ENCODE measurements at regions not wholly inside any gene's neighbourhood (a gene's known extent, or its start where the extent isn't known, plus 50 kb on each side); places are given as distances from the start of the nearest gene placed in this dataset.

DNA sequence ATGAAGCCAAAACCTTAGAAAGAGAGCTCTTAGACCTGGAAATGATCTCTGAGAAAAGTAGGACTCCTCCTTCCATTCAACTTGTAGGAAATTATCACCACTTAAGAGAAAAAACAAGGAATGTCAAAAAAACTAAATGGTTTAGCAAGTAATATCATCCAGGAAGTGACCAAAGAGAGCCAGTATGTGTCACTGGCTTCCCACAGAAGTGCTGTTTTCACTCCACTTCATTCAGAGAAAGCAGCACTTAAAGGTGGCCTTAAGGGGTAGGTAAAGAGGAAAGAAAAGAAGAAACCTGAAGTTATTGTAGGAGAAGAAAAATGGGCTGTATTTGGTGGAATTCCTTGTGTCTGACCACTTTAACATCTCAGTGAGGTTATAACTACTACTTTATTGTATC lies 414.4 kb upstream of the ETAA1 start:
- Mint-ChIP-seq H3K4me1 (no peaks in the 10 kb centered on the region), H3K27ac (no peak overlapping the region), H3K9me3 (peaks cover 0 to 5% (median 0%) of the 10 kb centered on the region in 7 donors), H3K27me3 (no peaks in the 10 kb centered on the region), H3K4me3 (no peak overlapping the region), H3K36me3 (no peaks in the 10 kb centered on the region)
- DNase-seq: no peak
- ATAC-seq (ENCODE audit: low read depth in 2 of 2): no peak

DNA sequence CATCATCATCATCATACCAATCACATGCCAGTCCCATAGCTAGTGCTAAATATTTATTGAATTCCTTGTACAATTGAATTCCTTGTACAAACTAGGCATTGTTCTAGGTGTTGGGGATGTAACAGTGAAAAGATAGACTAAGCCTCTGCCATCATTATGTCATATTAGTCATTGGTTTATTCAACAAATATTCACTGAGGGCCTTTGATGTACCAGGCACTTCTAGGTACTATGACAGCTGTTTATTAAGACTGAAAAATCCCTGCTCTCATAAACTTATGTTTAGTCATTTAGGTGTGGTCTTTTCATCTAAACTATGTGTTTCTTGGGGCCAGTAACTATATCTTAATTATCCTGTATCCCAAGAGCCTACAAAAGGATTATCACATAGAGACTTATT lies 412.3 kb upstream of the ETAA1 start:
- DNase-seq (no peak), ATAC-seq (ENCODE audit: low read depth in 2 of 2) (no peak)
- Mint-ChIP-seq H3K9me3 (peaks cover 0 to 5% (median 4%) of the 10 kb centered on the region in 7 donors), H3K36me3 (no peaks in the 10 kb centered on the region), H3K27ac (no peak overlapping the region), H3K27me3 (no peaks in the 10 kb centered on the region), H3K4me1 (no peaks in the 10 kb centered on the region), H3K4me3 (no peak overlapping the region)

DNA sequence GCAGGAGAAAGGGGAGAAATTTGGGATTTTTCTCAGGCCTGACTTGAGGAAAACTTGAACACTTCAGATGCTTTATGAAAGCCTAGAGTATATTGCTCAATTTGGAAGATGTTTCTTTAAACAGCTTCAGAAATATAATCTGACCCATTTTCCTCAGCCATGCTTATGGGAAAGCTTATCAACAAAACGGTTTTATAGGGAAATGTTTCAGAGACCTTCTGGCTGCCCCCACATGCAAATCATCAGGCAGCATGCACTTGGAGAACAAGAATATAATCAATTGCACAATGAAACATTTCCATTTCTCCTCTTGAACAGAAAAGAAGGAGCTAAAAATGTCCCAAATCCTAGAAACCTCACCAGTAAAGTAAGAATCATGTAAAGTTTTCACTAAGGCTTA lies 411.2 kb upstream of the ETAA1 start:
- Mint-ChIP-seq H3K36me3 (no peaks in the 10 kb centered on the region), H3K9me3 (peaks cover 0 to 5% (median 4%) of the 10 kb centered on the region in 7 donors), H3K27ac (no peak overlapping the region), H3K4me3 (no peak overlapping the region), H3K4me1 (no peaks in the 10 kb centered on the region), H3K27me3 (no peaks in the 10 kb centered on the region)
- no peak for ATAC-seq (ENCODE audit: low read depth in 2 of 2)
- DNase-seq: no peak

DNA sequence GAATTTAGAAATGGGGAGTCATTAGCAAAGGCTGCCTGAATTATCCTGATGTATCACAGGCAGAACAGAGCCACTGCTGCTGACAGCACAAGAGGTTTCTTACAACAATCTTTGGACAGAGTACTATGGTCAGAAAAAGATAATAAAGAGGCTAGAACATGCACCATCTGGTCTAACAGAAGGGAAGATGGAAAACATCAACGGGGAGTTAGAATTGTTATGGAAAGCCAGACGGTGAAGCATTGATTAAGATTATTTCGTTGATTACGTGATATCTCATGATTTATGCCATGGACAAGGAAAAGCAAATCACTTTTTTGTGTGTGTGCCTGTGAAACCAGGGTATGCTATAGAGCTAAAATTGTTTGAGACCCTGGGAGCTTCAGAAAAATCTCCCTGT lies 409.4 kb upstream of the ETAA1 start:
- no peak overlapping the region for H3K27ac Mint-ChIP-seq
- no peaks in the 10 kb centered on the region for H3K27me3 Mint-ChIP-seq
- H3K4me3 Mint-ChIP-seq: no peak overlapping the region
- ATAC-seq (ENCODE audit: low read depth in 2 of 2) (no peak), DNase-seq (no peak)
- no peaks in the 10 kb centered on the region for H3K4me1 Mint-ChIP-seq
- peaks cover 0 to 5% (median 4%) of the 10 kb centered on the region in 7 donors for H3K9me3 Mint-ChIP-seq
- H3K36me3 Mint-ChIP-seq: no peaks in the 10 kb centered on the region

DNA sequence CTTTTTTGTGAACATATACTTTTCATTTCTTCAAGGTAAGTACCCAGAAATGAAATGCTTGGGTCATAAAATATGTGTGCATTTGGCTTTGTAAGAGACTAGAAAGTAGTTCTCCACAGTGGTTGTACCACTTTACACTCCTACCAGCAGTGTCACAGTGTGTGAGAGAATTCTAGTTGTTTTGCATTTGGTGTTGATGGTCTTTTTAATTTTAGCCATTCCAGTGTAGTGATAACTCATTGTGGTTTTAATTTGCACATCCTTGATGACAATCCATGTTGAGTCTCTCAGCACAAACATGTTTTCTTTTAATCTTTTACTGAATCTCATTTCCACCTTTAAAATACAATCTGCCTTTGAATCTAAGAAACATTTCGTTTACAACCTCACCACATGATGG lies 402.5 kb upstream of the ETAA1 start:
- H3K4me3 Mint-ChIP-seq: no peak overlapping the region
- no peak for ATAC-seq (ENCODE audit: low read depth in 2 of 2)
- H3K4me1 Mint-ChIP-seq: no peaks in the 10 kb centered on the region

DNA sequence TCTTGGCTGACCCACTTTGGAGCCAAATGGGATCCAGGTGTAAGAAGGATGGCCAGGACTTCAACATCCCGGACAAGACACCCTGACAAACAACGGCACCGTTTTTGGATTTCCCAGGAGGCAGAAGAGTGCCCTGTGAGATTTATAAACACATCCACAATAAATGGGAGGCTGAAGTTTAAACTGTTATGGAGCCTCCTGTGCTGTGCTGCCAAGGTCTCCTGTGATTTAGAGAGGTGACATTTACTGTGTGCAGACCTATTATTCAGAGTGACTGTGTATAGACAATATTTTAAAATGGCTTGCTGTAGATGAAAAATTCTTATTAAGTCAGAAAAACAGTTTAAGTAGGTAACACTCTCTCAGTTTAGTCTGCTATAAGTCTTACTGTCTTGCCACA lies 401.5 kb upstream of the ETAA1 start:
- no peak for DNase-seq
- no peak overlapping the region for H3K4me3 Mint-ChIP-seq
- no peak for ATAC-seq (ENCODE audit: low read depth in 2 of 2)
- H3K9me3 Mint-ChIP-seq: peaks cover 0 to 7% (median 0%) of the 10 kb centered on the region in 7 donors
- no peaks in the 10 kb centered on the region for H3K4me1 Mint-ChIP-seq
- H3K36me3 Mint-ChIP-seq: no peaks in the 10 kb centered on the region
- no peaks in the 10 kb centered on the region for H3K27me3 Mint-ChIP-seq
- H3K27ac Mint-ChIP-seq: no peak overlapping the region

More for the DNA sequence above, 402.5 kb upstream of the ETAA1 start:
- Mint-ChIP-seq H3K9me3 (peaks cover 0 to 7% (median 0%) of the 10 kb centered on the region in 7 donors), H3K36me3 (no peaks in the 10 kb centered on the region), H3K27ac (no peak overlapping the region), H3K27me3 (no peaks in the 10 kb centered on the region)
- DNase-seq: no peak

DNA sequence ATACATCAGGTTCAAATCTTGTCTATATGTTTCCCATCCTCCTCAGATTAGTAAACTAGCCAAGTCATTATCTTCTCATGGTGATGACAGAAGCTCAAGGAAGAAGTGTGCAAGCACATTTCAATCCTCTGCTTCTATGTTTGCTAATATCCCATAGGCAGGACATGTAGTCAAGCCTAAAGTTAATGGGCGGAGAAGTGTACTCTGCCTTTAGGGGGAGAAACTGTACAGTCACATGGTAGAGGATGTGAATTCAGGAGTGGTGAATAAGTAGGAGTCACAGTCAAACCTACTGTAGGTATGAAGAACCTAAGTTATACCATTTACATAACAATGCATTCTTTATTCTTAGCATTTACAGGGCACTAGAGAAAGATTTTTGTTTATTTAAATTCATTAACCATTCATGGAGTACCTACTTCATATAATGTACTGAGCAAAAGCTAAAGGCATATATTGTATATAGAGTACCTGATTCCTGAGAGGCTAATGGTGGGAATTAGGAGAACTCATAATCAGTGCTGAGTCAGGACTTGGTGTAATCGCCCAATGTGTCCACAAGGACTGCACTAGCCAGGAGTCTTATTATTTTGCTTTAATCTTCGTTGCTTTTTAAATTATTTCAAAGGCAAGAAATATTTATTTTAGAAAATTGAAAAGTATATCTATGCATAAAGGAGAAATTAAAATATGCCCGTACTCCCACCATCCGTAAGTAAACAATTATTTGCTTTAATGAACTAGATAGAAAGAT lies 394.3 kb upstream of the ETAA1 start:
- Mint-ChIP-seq H3K4me3 (no peak overlapping the region), H3K4me1 (no peaks in the 10 kb centered on the region), H3K9me3 (peaks cover 0 to 4% (median 0%) of the 10 kb centered on the region in 7 donors), H3K27ac (no peak overlapping the region), H3K27me3 (peaks cover 0 to 5% (median 0%) of the 10 kb centered on the region in 3 donors), H3K36me3 (no peaks in the 10 kb centered on the region)
- ATAC-seq (ENCODE audit: low read depth in 2 of 2): no peak
- DNase-seq: no peak

DNA sequence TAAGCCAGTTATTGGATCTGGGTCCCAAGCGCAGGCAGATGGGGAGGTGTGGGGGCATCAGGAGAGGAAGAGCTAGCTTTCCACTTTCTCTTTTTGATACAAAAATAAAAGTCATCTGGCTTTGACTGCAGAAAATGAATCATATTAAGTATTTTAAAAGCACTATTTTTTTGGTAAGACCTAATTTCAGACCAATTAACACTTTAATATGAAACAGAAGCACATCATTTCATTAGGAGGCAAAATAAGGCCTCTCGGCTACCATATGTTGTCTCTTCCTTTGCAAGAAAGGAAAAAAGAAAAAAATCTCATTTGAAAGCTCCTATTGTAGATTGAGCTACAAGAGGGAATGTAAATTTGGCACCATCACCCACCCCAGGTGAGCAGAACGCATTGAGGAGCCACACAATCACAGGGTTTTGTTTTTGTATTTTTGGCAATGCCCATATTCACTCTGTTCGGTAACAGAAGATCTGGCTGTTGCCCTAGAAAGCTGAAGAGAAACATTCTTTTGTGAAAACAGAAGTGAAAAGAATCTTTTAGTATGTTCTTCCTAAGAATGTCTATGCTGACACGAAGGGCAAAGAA lies 390.7 kb upstream of the ETAA1 start:
- Mint-ChIP-seq H3K9me3 (peaks cover 0 to 6% (median 0%) of the 10 kb centered on the region in 7 donors), H3K4me3 (no peak overlapping the region), H3K27ac (no peak overlapping the region), H3K27me3 (peaks cover 0 to 5% (median 0%) of the 10 kb centered on the region in 3 donors), H3K36me3 (no peaks in the 10 kb centered on the region), H3K4me1 (no peaks in the 10 kb centered on the region)
- DNase-seq (no peak), ATAC-seq (ENCODE audit: low read depth in 2 of 2) (no peak)

DNA sequence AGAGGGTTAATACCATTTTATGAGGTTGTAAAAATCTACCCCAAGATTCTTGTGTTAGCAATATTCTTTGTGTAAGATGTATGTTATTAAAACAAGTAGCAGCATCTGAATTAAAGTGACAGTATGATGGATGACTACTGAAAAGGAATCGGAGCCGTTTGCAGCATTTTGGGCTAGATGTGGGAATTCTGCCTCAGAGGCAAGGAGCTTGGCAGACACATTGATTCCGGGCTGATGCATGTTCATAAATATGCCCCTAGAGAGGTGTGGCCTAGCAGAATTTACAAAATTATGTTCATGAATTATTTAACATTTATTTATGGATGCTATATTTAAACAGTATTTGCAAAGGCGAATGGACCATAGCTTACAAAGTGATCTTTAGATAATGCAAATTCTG lies 389.0 kb upstream of the ETAA1 start:
- ATAC-seq (ENCODE audit: low read depth in 2 of 2) (no peak), DNase-seq (no peak)
- Mint-ChIP-seq H3K27ac (no peak overlapping the region), H3K27me3 (peaks cover 0 to 5% (median 0%) of the 10 kb centered on the region in 3 donors), H3K9me3 (peaks cover 0 to 6% (median 0%) of the 10 kb centered on the region in 7 donors), H3K4me1 (no peaks in the 10 kb centered on the region), H3K36me3 (no peaks in the 10 kb centered on the region), H3K4me3 (no peak overlapping the region)

DNA sequence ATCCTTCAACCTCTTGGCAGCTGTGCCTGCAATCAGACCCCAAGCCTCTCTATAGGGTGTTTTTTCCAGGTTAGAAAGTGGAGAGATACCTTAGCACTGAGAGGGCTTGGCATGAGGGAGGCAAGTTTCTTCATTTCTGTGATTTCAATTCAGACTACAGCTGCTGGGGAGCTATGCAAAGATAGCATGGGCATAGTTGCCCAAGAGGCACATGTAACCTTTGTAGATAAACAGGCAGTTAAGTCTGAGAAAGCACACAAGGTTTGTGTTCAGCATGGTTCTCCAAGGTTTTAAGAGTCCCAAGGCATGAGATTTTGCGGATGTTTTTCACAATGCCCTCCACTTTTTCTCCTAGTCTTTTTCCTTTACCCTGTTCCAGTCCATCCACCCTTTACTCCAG lies 385.0 kb upstream of the ETAA1 start:
- ATAC-seq (ENCODE audit: low read depth in 2 of 2): no peak
- H3K4me3 Mint-ChIP-seq: no peak overlapping the region
- no peaks in the 10 kb centered on the region for H3K36me3 Mint-ChIP-seq
- peaks cover 0 to 6% (median 0%) of the 10 kb centered on the region in 7 donors for H3K9me3 Mint-ChIP-seq
- DNase-seq: no peak
- no peaks in the 10 kb centered on the region for H3K4me1 Mint-ChIP-seq
- peaks cover 0 to 4% (median 0%) of the 10 kb centered on the region in 3 donors for H3K27me3 Mint-ChIP-seq
- no peak overlapping the region for H3K27ac Mint-ChIP-seq

DNA sequence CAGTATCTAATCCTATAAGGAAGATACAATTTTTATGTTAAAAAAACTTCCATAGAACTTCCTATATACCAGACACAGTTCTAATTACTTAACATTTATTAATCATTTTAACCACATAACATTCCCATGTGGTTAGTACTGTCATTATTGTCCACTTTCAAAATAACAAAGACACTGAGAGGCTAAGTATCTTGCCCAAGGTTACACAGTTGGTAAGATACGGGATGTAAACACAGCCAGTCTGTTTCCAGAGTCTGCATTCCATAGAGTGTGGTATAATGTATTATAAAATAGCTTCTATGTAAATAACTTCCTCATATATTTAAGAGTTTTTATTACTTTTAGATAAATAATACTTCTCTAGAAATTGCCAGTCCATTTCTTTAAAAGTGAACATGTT lies 383.3 kb upstream of the ETAA1 start:
- Mint-ChIP-seq H3K4me1 (no peaks in the 10 kb centered on the region), H3K36me3 (no peaks in the 10 kb centered on the region), H3K27me3 (peaks cover 0 to 4% (median 0%) of the 10 kb centered on the region in 3 donors), H3K9me3 (peaks cover 0 to 6% (median 0%) of the 10 kb centered on the region in 7 donors), H3K27ac (no peak overlapping the region), H3K4me3 (no peak overlapping the region)
- DNase-seq (no peak), ATAC-seq (ENCODE audit: low read depth in 2 of 2) (no peak)

DNA sequence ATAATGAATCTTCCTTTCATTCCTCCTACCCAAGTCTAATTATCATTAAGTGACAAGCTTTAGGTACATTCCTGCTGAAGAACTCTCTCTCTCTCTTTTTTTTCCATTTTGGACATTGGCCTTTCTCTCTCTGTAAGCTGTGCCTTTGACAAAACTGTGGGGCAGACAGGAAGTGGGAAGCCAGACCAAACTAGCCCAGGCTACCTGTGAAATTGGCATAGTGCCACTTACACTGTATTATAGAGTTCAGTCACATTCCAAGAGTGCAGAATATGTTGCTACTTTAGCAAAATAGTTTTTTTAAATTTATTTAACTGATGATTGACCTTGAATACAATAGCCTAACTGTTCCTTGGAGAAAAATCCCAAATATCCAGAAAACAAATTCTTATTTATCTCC lies 381.5 kb upstream of the ETAA1 start:
- ATAC-seq (ENCODE audit: low read depth in 2 of 2) (no peak), DNase-seq (no peak)
- Mint-ChIP-seq H3K36me3 (no peaks in the 10 kb centered on the region), H3K9me3 (peaks cover 0 to 8% (median under 1%) of the 10 kb centered on the region in 7 donors), H3K27me3 (peaks cover 0 to 4% (median 0%) of the 10 kb centered on the region in 3 donors), H3K27ac (no peak overlapping the region), H3K4me1 (no peaks in the 10 kb centered on the region), H3K4me3 (no peak overlapping the region)

DNA sequence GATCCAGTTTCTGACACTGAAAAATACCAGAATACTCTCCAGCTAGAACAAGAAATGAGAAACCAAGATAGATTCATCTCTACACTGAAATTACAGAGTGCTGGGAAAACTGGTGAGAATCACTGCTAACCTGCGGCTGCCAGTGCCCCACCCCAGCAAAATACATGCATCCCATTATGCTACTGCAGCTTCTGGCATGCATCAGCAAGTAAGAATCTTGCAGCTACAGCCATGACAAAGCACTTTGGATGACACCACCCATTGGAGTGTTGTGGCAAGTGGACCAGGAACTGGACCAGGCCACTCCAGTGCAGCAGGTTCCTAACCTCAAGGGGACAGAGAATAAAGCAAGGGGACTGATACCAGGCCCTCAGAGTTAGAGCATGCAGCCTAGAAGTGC lies 378.8 kb upstream of the ETAA1 start:
- Mint-ChIP-seq H3K27me3 (peaks cover 0 to 4% (median 0%) of the 10 kb centered on the region in 3 donors), H3K27ac (no peak overlapping the region), H3K4me3 (no peak overlapping the region), H3K4me1 (no peaks in the 10 kb centered on the region), H3K9me3 (peaks cover 0 to 8% (median 2%) of the 10 kb centered on the region in 7 donors), H3K36me3 (no peaks in the 10 kb centered on the region)
- ATAC-seq (ENCODE audit: low read depth in 2 of 2) (no peak), DNase-seq (no peak)

DNA sequence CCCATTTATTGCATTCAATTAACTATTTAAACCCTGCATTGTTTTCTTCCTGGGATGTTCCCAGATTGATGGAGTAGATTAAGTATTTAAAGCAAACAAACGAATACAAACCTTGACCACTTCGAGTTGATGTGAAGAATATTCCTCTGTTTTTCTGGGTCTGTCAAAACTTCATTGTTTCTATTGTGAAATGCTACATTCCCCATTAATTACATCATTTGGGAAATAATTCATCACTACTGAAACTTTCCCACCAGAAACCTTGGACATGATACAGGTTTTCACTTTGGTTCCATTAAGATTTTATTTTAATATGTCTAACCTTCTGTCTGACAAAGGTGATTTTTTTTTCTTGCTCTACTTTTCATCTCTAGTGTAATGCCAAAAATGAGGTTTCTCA lies 365.1 kb upstream of the ETAA1 start:
- Mint-ChIP-seq H3K4me3 (no peak overlapping the region), H3K27ac (no peak overlapping the region), H3K36me3 (no peaks in the 10 kb centered on the region), H3K27me3 (peaks cover 0 to 8% (median 0%) of the 10 kb centered on the region in 3 donors), H3K9me3 (peaks cover 0 to 7% (median 0%) of the 10 kb centered on the region in 7 donors), H3K4me1 (no peaks in the 10 kb centered on the region)
- ATAC-seq (ENCODE audit: low read depth in 2 of 2) (no peak), DNase-seq (no peak)

Measured in naive B cell (primary cell).